ENCODE measurements at regions not wholly inside any gene's neighbourhood (a gene's known extent, or its start where the extent isn't known, plus 50 kb on each side); places are given as distances from the start of the nearest gene placed in this dataset.

- TF ChIP-seq MAX (IDR thresholded peaks at IDR 0.05; ENCODE audit: low read depth, low read length), result no peak
- TF ChIP-seq ZBTB33 (IDR thresholded peaks at IDR 0.05), result no peak
Measured at GRCh38 chr1:215330426-215330825, 236.7 kb upstream of the KCTD3 start.
